ENCODE measurements at regions not wholly inside any gene's neighbourhood (a gene's known extent, or its start where the extent isn't known, plus 50 kb on each side); places are given as distances from the start of the nearest gene placed in this dataset.

GRCh38 chr12:97923546-97923945 is 460.9 kb downstream of the RMST start:
- Histone ChIP-seq H3K9me3 (ENCODE audit: control insufficient read depth, insufficient read depth, low read length) (no peaks in the 10 kb centered on the region), H3K4me3 (ENCODE audit: low read length) (no peak overlapping the region), H3K9me2 (replicated peaks; ENCODE audit: control insufficient read depth, low read length) (no peaks in the 10 kb centered on the region), H3F3A (ENCODE audit: control insufficient read depth, insufficient read depth) (no peaks in the 10 kb centered on the region), H3K27ac (ENCODE audit: low read depth, low read length) (no peak overlapping the region), H3K79me2 (ENCODE audit: control insufficient read depth, low read length) (no peaks in the 10 kb centered on the region), H4K20me1 (ENCODE audit: control insufficient read depth, insufficient read depth, low read depth, low read length) (no peaks in the 10 kb centered on the region), H3K4me2 (ENCODE audit: low read length) (no peak overlapping the region), H3K27me3 (ENCODE audit: control insufficient read depth, low read length) (no peaks in the 10 kb centered on the region), H3K36me3 (ENCODE audit: control insufficient read depth, low read length) (no peaks in the 10 kb centered on the region), H3K4me1 (ENCODE audit: control insufficient read depth, low read length) (no peaks in the 10 kb centered on the region)
- TF ChIP-seq EZH2phosphoT487 (IDR thresholded peaks at IDR 0.05; ENCODE audit: borderline replicate concordance, low read length) = no peak
- no peak for TF ChIP-seq CTCF (IDR thresholded peaks at IDR 0.05; ENCODE audit: low read depth, low read length, poor library complexity, severe bottlenecking)

- no peaks in the 10 kb centered on the region for H3F3A ChIP-seq (ENCODE audit: control insufficient read depth, insufficient read depth)
- no peaks in the 10 kb centered on the region for H3K27me3 ChIP-seq (ENCODE audit: control insufficient read depth, low read length)
- no peak overlapping the region for H3K4me3 ChIP-seq (ENCODE audit: low read length)
- H3K79me2 ChIP-seq (ENCODE audit: control insufficient read depth, low read length) = no peaks in the 10 kb centered on the region
- H3K4me1 ChIP-seq (ENCODE audit: control insufficient read depth, low read length) = no peaks in the 10 kb centered on the region
- H3K9me2 ChIP-seq (replicated peaks; ENCODE audit: control insufficient read depth, low read length) = no peaks in the 10 kb centered on the region
- H3K4me2 ChIP-seq (ENCODE audit: low read length) = no peak overlapping the region
- H3K36me3 ChIP-seq (ENCODE audit: control insufficient read depth, low read length) = no peaks in the 10 kb centered on the region
- no peaks in the 10 kb centered on the region for H4K20me1 ChIP-seq (ENCODE audit: control insufficient read depth, insufficient read depth, low read depth, low read length)
- no peak overlapping the region for H3K27ac ChIP-seq (ENCODE audit: low read depth, low read length)
- TF ChIP-seq CTCF (IDR thresholded peaks at IDR 0.05; ENCODE audit: low read depth, low read length, poor library complexity, severe bottlenecking) (no peak), EZH2phosphoT487 (IDR thresholded peaks at IDR 0.05; ENCODE audit: borderline replicate concordance, low read length) (no peak)
- no peaks in the 10 kb centered on the region for H3K9me3 ChIP-seq (ENCODE audit: control insufficient read depth, insufficient read depth, low read length)
Observed at GRCh38 chr12:97924122-97924521, 461.5 kb downstream of the RMST start.

DNA sequence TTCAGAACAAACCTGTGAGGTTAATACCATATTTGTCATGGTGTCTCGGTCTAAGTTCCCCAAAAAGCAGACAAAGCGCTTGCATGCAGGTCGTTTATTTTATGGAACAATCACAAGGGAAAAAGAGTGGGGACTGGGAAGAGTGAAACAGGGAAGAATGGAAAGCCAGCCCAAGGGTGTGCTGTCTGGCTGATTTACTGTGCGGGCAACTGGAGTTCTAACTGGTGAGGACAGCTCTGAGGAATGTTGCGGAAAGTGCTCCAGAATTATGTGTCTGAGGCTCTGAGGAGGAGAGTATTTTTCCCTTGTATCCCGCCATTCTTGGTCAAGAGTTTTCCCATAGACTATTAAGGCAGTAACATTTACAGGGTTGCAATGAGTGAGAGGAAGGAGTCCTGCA is 465.4 kb downstream of the RMST start:
- TF ChIP-seq CTCF (IDR thresholded peaks at IDR 0.05; ENCODE audit: low read depth, low read length, poor library complexity, severe bottlenecking) (no peak), EZH2phosphoT487 (IDR thresholded peaks at IDR 0.05; ENCODE audit: borderline replicate concordance, low read length) (no peak)
- Histone ChIP-seq H3K27ac (ENCODE audit: low read depth, low read length) (no peak overlapping the region), H3K9me3 (ENCODE audit: control insufficient read depth, insufficient read depth, low read length) (no peaks in the 10 kb centered on the region), H3K4me2 (ENCODE audit: low read length) (no peak overlapping the region), H3F3A (ENCODE audit: control insufficient read depth, insufficient read depth) (no peaks in the 10 kb centered on the region), H3K4me1 (ENCODE audit: control insufficient read depth, low read length) (no peaks in the 10 kb centered on the region), H3K9me2 (replicated peaks; ENCODE audit: control insufficient read depth, low read length) (no peaks in the 10 kb centered on the region), H3K79me2 (ENCODE audit: control insufficient read depth, low read length) (no peaks in the 10 kb centered on the region), H3K36me3 (ENCODE audit: control insufficient read depth, low read length) (no peaks in the 10 kb centered on the region), H3K4me3 (ENCODE audit: low read length) (no peak overlapping the region), H4K20me1 (ENCODE audit: control insufficient read depth, insufficient read depth, low read depth, low read length) (no peaks in the 10 kb centered on the region), H3K27me3 (ENCODE audit: control insufficient read depth, low read length) (no peaks in the 10 kb centered on the region)

GRCh38 chr12:97936165-97936564 is 473.6 kb downstream of the RMST start:
- H3K4me3 ChIP-seq (ENCODE audit: low read length) = no peak overlapping the region
- no peaks in the 10 kb centered on the region for H3K9me3 ChIP-seq (ENCODE audit: control insufficient read depth, insufficient read depth, low read length)
- no peaks in the 10 kb centered on the region for H3K4me1 ChIP-seq (ENCODE audit: control insufficient read depth, low read length)
- H3K27ac ChIP-seq (ENCODE audit: low read depth, low read length) = no peak overlapping the region
- H3K27me3 ChIP-seq (ENCODE audit: control insufficient read depth, low read length) = no peaks in the 10 kb centered on the region
- no peaks in the 10 kb centered on the region for H3K36me3 ChIP-seq (ENCODE audit: control insufficient read depth, low read length)
- no peaks in the 10 kb centered on the region for H3F3A ChIP-seq (ENCODE audit: control insufficient read depth, insufficient read depth)
- no peak overlapping the region for H3K4me2 ChIP-seq (ENCODE audit: low read length)
- no peaks in the 10 kb centered on the region for H4K20me1 ChIP-seq (ENCODE audit: control insufficient read depth, insufficient read depth, low read depth, low read length)
- H3K9me2 ChIP-seq (replicated peaks; ENCODE audit: control insufficient read depth, low read length) = no peaks in the 10 kb centered on the region
- no peaks in the 10 kb centered on the region for H3K79me2 ChIP-seq (ENCODE audit: control insufficient read depth, low read length)
- no peak for TF ChIP-seq EZH2phosphoT487 (IDR thresholded peaks at IDR 0.05; ENCODE audit: borderline replicate concordance, low read length)
- TF ChIP-seq CTCF (IDR thresholded peaks at IDR 0.05; ENCODE audit: low read depth, low read length, poor library complexity, severe bottlenecking) = no peak

All from DOHH2 (cell line).